Upper lobe of left lung (tissue), 6 donors: ENCODE measurements at regions not wholly inside any gene's neighbourhood (a gene's known extent, or its start where the extent isn't known, plus 50 kb on each side); places are given as distances from the start of the nearest gene placed in this dataset.

Experiments used
- ATAC-seq, 2 donors: fragments of 200-7000 bp; cut with Tn5 transposase; one replicate each; pipeline ENCODE4 v1.9.1; 2022; ENCODE audit warnings: mild to moderate bottlenecking in 2 of 2, moderate library complexity in 2 of 2; ENCODE audit not compliant: low FRiP score in 2 of 2
- DNase-seq, 2 donors: peaks; one replicate each; pipeline ENCODE4 v3.0.0-alpha.2; 2019 to 2020
- H3K27ac ChIP-seq, 4 donors: fragments of 200-600 bp; sonication (generic); one replicate each; pipeline ENCODE4 v1.5.1; 2016 to 2019
- H3K27me3 ChIP-seq, 4 donors: fragments of 200-600 bp; sonication (generic); one replicate each; pipeline ENCODE4 v1.5.1; 2017 to 2019
- H3K36me3 ChIP-seq, 4 donors: fragments of 200-600 bp; sonication (generic); one replicate each; pipeline ENCODE4 v1.5.1; 2016 to 2019
- H3K4me1 ChIP-seq, 4 donors: fragments of 200-600 bp; sonication (generic); one replicate each; pipeline ENCODE4 v1.5.1; 2018 to 2019
- H3K4me3 ChIP-seq, 4 donors: fragments of 200-600 bp; sonication (generic); one replicate each; pipeline ENCODE4 v1.5.1; 2017 to 2019; ENCODE audit warnings: mild to moderate bottlenecking in 2 of 4, moderate library complexity in 1 of 4
- H3K9me3 ChIP-seq, 4 donors: fragments of 200-600 bp; sonication (generic); one replicate each; pipeline ENCODE4 v1.5.1; 2018 to 2019
- CTCF ChIP-seq, 6 experiments: fragments of 450-650 bp in 4 of 6; fragments of 200-600 bp in 2 of 6; sonication (generic) in 2 of 6; IDR thresholded peaks; one replicate each; pipeline ENCODE4 v1.5.1; 2016 to 2019; ENCODE audit warnings: antibody characterized with exemption in 6 of 6
- EP300 ChIP-seq, 4 donors: sonication (generic); formaldehyde crosslinking; IDR thresholded peaks; one replicate each; pipeline ENCODE4 v1.5.1; 2017; ENCODE audit warnings: antibody characterized with exemption in 4 of 4, control low read depth in 2 of 4
- POLR2A ChIP-seq, 4 donors: fragments of 450-650 bp; IDR thresholded peaks; one replicate each; pipeline ENCODE4 v1.5.1; 2016 to 2017; ENCODE audit warnings: antibody characterized with exemption in 4 of 4, mild to moderate bottlenecking in 2 of 4
- POLR2AphosphoS5 ChIP-seq, 2 donors: sonication (generic); formaldehyde crosslinking; IDR thresholded peaks; one replicate each; pipeline ENCODE4 v1.5.1; 2017; ENCODE audit warnings: antibody characterized with exemption in 2 of 2
- WGBS, 2 donors: methylation state at CpG; one replicate each; pipeline ENCODE4 v1.1.5; 2017 to 2018; 5-methylcytosine and 5-hydroxymethylcytosine counted together
- donor health status: DM: no; HTN: no; CAD: no; lungs with moderate emphysema.
- donor health status: DM: no; HTN: yes; CAD: no; lungs with severe emphysema.

GRCh38 chr3:189071446-189071845, 100.3 kb upstream of the TPRG1 start:
- Histone ChIP-seq H3K4me1 (no peaks in the 10 kb centered on the region), H3K36me3 (no peaks in the 10 kb centered on the region), H3K9me3 (peaks cover 0 to 5% (median 0%) of the 10 kb centered on the region in 4 donors), H3K4me3 (no peak overlapping the region), H3K27me3 (no peaks in the 10 kb centered on the region), H3K27ac (no peak overlapping the region)
- 78 to 83% methylated on average over 2 of the region's 2 CpGs for WGBS, 2 donors
- TF ChIP-seq POLR2AphosphoS5 (IDR thresholded peaks at IDR 0.05) = no peak
- no peak for TF ChIP-seq POLR2A (IDR thresholded peaks at IDR 0.05)
- TF ChIP-seq CTCF (IDR thresholded peaks at IDR 0.05) = no peak
- TF ChIP-seq EP300 (IDR thresholded peaks at IDR 0.05) = no peak
- no peak for ATAC-seq
- no peak for DNase-seq

GRCh38 chr3:189076449-189076848, 95.3 kb upstream of the TPRG1 start:
- ATAC-seq (no peak), DNase-seq (no peak)
- Histone ChIP-seq H3K27me3 (no peaks in the 10 kb centered on the region), H3K4me1 (no peaks in the 10 kb centered on the region), H3K36me3 (no peaks in the 10 kb centered on the region), H3K27ac (no peak overlapping the region), H3K9me3 (no peaks in the 10 kb centered on the region), H3K4me3 (no peak overlapping the region)
- no peak for TF ChIP-seq CTCF (IDR thresholded peaks at IDR 0.05)
- no peak for TF ChIP-seq POLR2AphosphoS5 (IDR thresholded peaks at IDR 0.05)
- TF ChIP-seq EP300 (IDR thresholded peaks at IDR 0.05) = no peak
- no peak for TF ChIP-seq POLR2A (IDR thresholded peaks at IDR 0.05)
- WGBS, 2 donors = 89 to 100% methylated on average over 1 of the region's 1 CpG

GRCh38 chr3:189080745-189081144, 91.0 kb upstream of the TPRG1 start:
- 60 to 63% methylated on average over 2 of the region's 2 CpGs for WGBS, 2 donors

DNA sequence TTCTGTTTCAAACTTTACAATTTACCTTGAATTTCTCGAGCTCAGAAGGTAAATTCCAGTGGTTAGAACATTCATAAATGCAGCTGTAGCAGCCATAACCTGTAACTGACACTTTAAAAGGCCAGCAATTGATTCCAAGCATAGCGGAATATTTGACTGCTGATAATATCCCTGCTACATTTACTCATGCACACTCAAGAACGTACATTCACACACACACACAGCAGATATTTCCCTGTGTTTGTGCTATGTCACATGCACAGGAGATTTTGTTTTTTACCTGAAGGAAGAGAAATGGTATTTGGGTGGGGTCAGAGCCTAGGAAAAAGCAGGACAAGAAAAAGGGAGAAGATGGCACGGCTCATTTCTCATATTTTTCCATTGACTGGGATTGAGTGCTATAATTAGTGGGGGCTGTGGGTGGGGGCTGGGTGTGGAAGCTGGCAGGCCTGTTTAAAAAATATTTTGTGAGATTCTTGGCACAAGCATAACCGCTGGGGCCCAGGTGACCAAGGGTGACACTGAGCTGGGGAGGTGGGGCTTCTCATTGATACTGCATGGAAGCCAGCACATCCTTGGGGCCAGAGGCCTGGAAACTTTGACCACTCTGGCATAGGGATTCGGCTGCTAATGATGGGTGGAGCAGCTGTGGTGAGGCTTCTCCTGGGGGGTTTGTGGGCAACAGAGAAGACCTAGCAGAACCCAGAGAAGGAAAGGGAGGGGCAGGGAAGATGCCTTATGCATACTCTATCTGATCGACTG, 88.9 kb upstream of the TPRG1 start:
- Histone ChIP-seq H3K4me1 (no peaks in the 10 kb centered on the region), H3K27ac (no peak overlapping the region), H3K9me3 (no peaks in the 10 kb centered on the region), H3K36me3 (no peaks in the 10 kb centered on the region), H3K4me3 (no peak overlapping the region), H3K27me3 (no peaks in the 10 kb centered on the region)
- ATAC-seq (no peak), DNase-seq (no peak)
- TF ChIP-seq CTCF (IDR thresholded peaks at IDR 0.05) = no peak
- TF ChIP-seq POLR2AphosphoS5 (IDR thresholded peaks at IDR 0.05) = no peak
- WGBS, 2 donors = 77 to 78% methylated on average over 7 of the region's 7 CpGs

More at GRCh38 chr3:189080745-189081144, 91.0 kb upstream of the TPRG1 start:
- Histone ChIP-seq H3K4me3 (no peak overlapping the region), H3K9me3 (no peaks in the 10 kb centered on the region), H3K36me3 (no peaks in the 10 kb centered on the region), H3K4me1 (no peaks in the 10 kb centered on the region), H3K27me3 (no peaks in the 10 kb centered on the region), H3K27ac (no peak overlapping the region)
- ATAC-seq (no peak), DNase-seq (no peak)
- TF ChIP-seq CTCF (IDR thresholded peaks at IDR 0.05) (no peak), POLR2A (IDR thresholded peaks at IDR 0.05) (no peak)

DNA sequence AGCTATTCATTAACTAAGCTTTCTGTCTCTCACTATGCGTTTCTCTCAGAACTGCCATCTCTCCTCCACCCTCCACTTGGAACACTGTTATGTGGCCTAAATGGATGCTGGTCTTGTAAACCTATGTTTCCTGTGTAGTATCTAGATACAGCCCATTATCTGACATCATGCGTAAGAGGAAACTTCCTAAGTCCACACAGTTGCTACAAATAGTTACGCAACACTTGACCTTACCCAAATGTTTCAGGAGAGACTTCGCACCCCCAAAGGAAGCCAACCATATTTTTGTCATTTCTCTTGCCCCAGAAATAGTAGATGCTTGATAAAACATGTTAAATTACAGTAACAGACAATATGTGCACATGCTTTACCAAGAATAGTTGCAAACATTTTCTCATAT, 87.2 kb upstream of the TPRG1 start:
- H3K4me3 ChIP-seq = no peak overlapping the region
- H3K36me3 ChIP-seq = no peaks in the 10 kb centered on the region
- no peak for DNase-seq
- no peak for ATAC-seq
- no peaks in the 10 kb centered on the region for H3K27me3 ChIP-seq
- H3K9me3 ChIP-seq = no peaks in the 10 kb centered on the region
- no peak overlapping the region for H3K27ac ChIP-seq
- TF ChIP-seq POLR2AphosphoS5 (IDR thresholded peaks at IDR 0.05) (no peak), EP300 (IDR thresholded peaks at IDR 0.05) (no peak), POLR2A (IDR thresholded peaks at IDR 0.05) (no peak), CTCF (IDR thresholded peaks at IDR 0.05) (no peak)
- no peaks in the 10 kb centered on the region for H3K4me1 ChIP-seq
- 59 to 62% methylated on average over 4 of the region's 4 CpGs for WGBS, 2 donors
